8988T (cell line): ENCODE measurements at regions not wholly inside any gene's neighbourhood (a gene's known extent, or its start where the extent isn't known, plus 50 kb on each side); places are given as distances from the start of the nearest gene placed in this dataset.
"Not testable (repeated sequence)": the region's sequence is repeated elsewhere in the genome, so short reads cannot be mapped to it uniquely, and the experiment has no call there.

Source experiments
- DNase-seq: peaks from one replicate; pipeline ENCODE4 v3.0.0; 2011

- DNase-seq, result no peak
Measured at GRCh38 chr2:61774351-61774750, 79.5 kb downstream of the FAM161A start.

- DNase-seq, result no peak
Measured at GRCh38 chr2:61771904-61772845, 81.7 kb downstream of the FAM161A start.

GRCh38 chr2:61770746-61771145, 83.1 kb downstream of the FAM161A start:
- DNase-seq, result no peak

GRCh38 chr2:61770298-61770697, 83.6 kb downstream of the FAM161A start:
- DNase-seq, result no peak

- DNase-seq, result no peak
Measured at GRCh38 chr2:61769093-61769675, 84.7 kb downstream of the FAM161A start.

- peak; percentile 49 for DNase-seq
Measured at GRCh38 chr2:61764035-61764800, 89.6 kb downstream of the FAM161A start.

- DNase-seq, result peak; percentile 26
Measured at GRCh38 chr2:61763605-61764034, 90.2 kb downstream of the FAM161A start.

GRCh38 chr2:61762292-61762691, 91.6 kb downstream of the FAM161A start:
- no peak for DNase-seq

GRCh38 chr2:61759718-61760117, 94.1 kb downstream of the FAM161A start:
- peak; percentile 24 for DNase-seq

GRCh38 chr2:61759005-61759404, 94.9 kb downstream of the FAM161A start:
- DNase-seq, result no peak

- DNase-seq, result no peak
Measured at GRCh38 chr2:61758159-61758558, 95.7 kb downstream of the FAM161A start.

- DNase-seq, result no peak
Measured at GRCh38 chr2:61753512-61753911, 100.3 kb downstream of the FAM161A start.

- no peak for DNase-seq
Measured at GRCh38 chr2:61750624-61751023, 103.2 kb downstream of the FAM161A start.

GRCh38 chr2:61742955-61743354, 110.9 kb downstream of the FAM161A start:
- no peak for DNase-seq

- no peak for DNase-seq
Measured at GRCh38 chr2:61737841-61738240, 116.0 kb downstream of the FAM161A start.

GRCh38 chr2:61736953-61737352, 116.9 kb downstream of the FAM161A start:
- DNase-seq, result no peak

- no peak for DNase-seq
Measured at GRCh38 chr2:61733563-61733962, 120.3 kb downstream of the FAM161A start.

GRCh38 chr2:61732787-61733186, 121.1 kb downstream of the FAM161A start:
- DNase-seq, result no peak

GRCh38 chr2:61727746-61728145, 126.1 kb downstream of the FAM161A start:
- no peak for DNase-seq

- DNase-seq, result no peak
Measured at GRCh38 chr2:61726456-61727209, 127.2 kb downstream of the FAM161A start.

GRCh38 chr2:61723364-61723763, 130.5 kb downstream of the FAM161A start:
- DNase-seq, result not testable (repeated sequence)

- no peak for DNase-seq
Measured at GRCh38 chr2:61722800-61723199, 131.1 kb downstream of the FAM161A start.

- no peak for DNase-seq
Measured at GRCh38 chr2:61722318-61722717, 131.5 kb downstream of the FAM161A start.
